SU-DHL-6 (cell line): ENCODE measurements at regions not wholly inside any gene's neighbourhood (a gene's known extent, or its start where the extent isn't known, plus 50 kb on each side); places are given as distances from the start of the nearest gene placed in this dataset.

ENCODE experiments used
- H2AFZ ChIP-seq: fragments of 200-600 bp; sonication (generic); 2 replicates; pipeline ENCODE4 v1.6.1; 2014; ENCODE audit warnings: low read depth, mild to moderate bottlenecking, moderate library complexity, mixed read lengths, antibody characterized with exemption, low read length; ENCODE audit not compliant: severe bottlenecking
- H3F3A ChIP-seq: fragments of 200-600 bp; shearing (Covaris generic); 2 replicates; pipeline ENCODE4 v1.6.0; 2016; ENCODE audit warnings: antibody characterized with exemption, mild to moderate bottlenecking; ENCODE audit not compliant: insufficient read depth
- H3K27ac ChIP-seq: fragments of 200-600 bp; sonication (generic); 2 replicates; pipeline ENCODE4 v1.5.1; 2016; ENCODE audit warnings: low read depth, mild to moderate bottlenecking, low read length, moderate library complexity, mixed read lengths
- H3K27me3 ChIP-seq: fragments of 200-600 bp; sonication (generic), shearing (Covaris generic); 2 replicates; pipeline ENCODE4 v1.6.0; 2014; ENCODE audit warnings: mild to moderate bottlenecking, low read length
- H3K36me3 ChIP-seq: fragments of 200-600 bp; sonication (generic); 2 replicates; pipeline ENCODE4 v1.6.1; 2014; ENCODE audit warnings: mild to moderate bottlenecking, low read length, mixed read lengths
- H3K4me2 ChIP-seq: fragments of 300-600, 200-600 bp; shearing (Covaris generic), sonication (generic); 2 replicates; pipeline ENCODE4 v1.6.0; 2014; ENCODE audit warnings: low read length, low read depth, mild to moderate bottlenecking; ENCODE audit not compliant: poor library complexity, severe bottlenecking
- H3K4me3 ChIP-seq: fragments of 200-600 bp; sonication (generic); 2 replicates; pipeline ENCODE4 v1.5.1; 2014; ENCODE audit warnings: antibody characterized with exemption, low read length, mild to moderate bottlenecking, mixed read lengths; ENCODE audit not compliant: insufficient read depth, poor library complexity, severe bottlenecking
- H3K79me2 ChIP-seq: fragments of 200-600 bp; sonication (generic); 2 replicates; pipeline ENCODE4 v1.6.1; 2014; ENCODE audit warnings: mild to moderate bottlenecking, low read length, moderate library complexity; ENCODE audit not compliant: insufficient read depth
- H3K9ac ChIP-seq: fragments of 200-600 bp; sonication (generic); 2 replicates; pipeline ENCODE4 v1.7.0; 2014; ENCODE audit warnings: mild to moderate bottlenecking, low read length
- H3K9me2 ChIP-seq: fragments of 200-600 bp; sonication (generic); replicated peaks from 2 replicates; pipeline ENCODE4 v1.6.1; 2014; ENCODE audit warnings: low read length; ENCODE audit not compliant: insufficient read depth
- H3K9me3 ChIP-seq: fragments of 200-600 bp; sonication (generic); 2 replicates; pipeline ENCODE4 v1.6.1; 2014; ENCODE audit warnings: low read length, mixed read lengths; ENCODE audit not compliant: insufficient read depth
- H4K20me1 ChIP-seq: fragments of 200-600 bp; sonication (generic); 2 replicates; pipeline ENCODE4 v1.6.1; 2014; ENCODE audit warnings: low read depth, mild to moderate bottlenecking, antibody characterized with exemption, low read length, moderate library complexity, mixed read lengths
- EZH2phosphoT487 ChIP-seq: fragments of 200-600 bp; sonication (generic), shearing (Covaris generic); conservative IDR thresholded peaks from 2 replicates; pipeline ENCODE4 v1.6.1; 2018; ENCODE audit warnings: mild to moderate bottlenecking, antibody characterized with exemption, low read length, moderate library complexity, mixed read lengths
- TF ChIP-seq, protein P1 (sequence below): fragments of 200-600 bp; sonication (generic); IDR thresholded peaks from one replicate; pipeline ENCODE4 v1.5.1; 2017; ENCODE audit warnings: antibody characterized with exemption, mild to moderate bottlenecking, low read length, moderate library complexity; ENCODE audit not compliant: insufficient read depth, poor library complexity, severe bottlenecking

DNA sequence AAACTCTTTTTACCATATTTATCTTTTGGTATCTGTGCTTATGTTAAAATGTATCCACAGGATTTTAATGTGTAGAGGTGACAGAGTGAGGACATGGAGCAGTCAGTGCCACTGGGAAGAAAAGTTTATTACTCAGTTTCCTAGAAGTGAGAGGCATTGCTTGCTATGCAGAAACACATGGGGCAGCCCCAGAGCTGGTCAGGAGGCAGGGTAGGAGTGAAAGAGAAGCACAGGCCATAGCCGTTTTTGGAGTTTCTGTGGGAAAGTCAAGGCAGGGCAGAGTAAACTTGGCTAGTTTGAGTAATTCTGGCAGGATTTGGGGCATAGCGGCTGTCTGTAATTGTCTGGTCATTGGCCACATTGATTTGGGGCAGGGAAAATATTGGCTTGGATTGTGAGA is 370.9 kb downstream of the FGF9 start:
- no peaks in the 10 kb centered on the region for H3K9me3 ChIP-seq
- no peak overlapping the region for H3K9ac ChIP-seq
- no peak overlapping the region for H3K4me3 ChIP-seq
- TF ChIP-seq, protein P1, sequence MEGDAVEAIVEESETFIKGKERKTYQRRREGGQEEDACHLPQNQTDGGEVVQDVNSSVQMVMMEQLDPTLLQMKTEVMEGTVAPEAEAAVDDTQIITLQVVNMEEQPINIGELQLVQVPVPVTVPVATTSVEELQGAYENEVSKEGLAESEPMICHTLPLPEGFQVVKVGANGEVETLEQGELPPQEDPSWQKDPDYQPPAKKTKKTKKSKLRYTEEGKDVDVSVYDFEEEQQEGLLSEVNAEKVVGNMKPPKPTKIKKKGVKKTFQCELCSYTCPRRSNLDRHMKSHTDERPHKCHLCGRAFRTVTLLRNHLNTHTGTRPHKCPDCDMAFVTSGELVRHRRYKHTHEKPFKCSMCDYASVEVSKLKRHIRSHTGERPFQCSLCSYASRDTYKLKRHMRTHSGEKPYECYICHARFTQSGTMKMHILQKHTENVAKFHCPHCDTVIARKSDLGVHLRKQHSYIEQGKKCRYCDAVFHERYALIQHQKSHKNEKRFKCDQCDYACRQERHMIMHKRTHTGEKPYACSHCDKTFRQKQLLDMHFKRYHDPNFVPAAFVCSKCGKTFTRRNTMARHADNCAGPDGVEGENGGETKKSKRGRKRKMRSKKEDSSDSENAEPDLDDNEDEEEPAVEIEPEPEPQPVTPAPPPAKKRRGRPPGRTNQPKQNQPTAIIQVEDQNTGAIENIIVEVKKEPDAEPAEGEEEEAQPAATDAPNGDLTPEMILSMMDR, result no peak
- no peak for TF ChIP-seq EZH2phosphoT487
- no peak overlapping the region for H3K27ac ChIP-seq
- H3F3A ChIP-seq, result no peaks in the 10 kb centered on the region
- no peak overlapping the region for H2AFZ ChIP-seq
- no peaks in the 10 kb centered on the region for H4K20me1 ChIP-seq
- no peaks in the 10 kb centered on the region for H3K36me3 ChIP-seq
- H3K4me2 ChIP-seq, result no peak overlapping the region
- H3K79me2 ChIP-seq, result no peaks in the 10 kb centered on the region
- H3K9me2 ChIP-seq, result no peaks in the 10 kb centered on the region
- H3K27me3 ChIP-seq, result no peaks in the 10 kb centered on the region

DNA sequence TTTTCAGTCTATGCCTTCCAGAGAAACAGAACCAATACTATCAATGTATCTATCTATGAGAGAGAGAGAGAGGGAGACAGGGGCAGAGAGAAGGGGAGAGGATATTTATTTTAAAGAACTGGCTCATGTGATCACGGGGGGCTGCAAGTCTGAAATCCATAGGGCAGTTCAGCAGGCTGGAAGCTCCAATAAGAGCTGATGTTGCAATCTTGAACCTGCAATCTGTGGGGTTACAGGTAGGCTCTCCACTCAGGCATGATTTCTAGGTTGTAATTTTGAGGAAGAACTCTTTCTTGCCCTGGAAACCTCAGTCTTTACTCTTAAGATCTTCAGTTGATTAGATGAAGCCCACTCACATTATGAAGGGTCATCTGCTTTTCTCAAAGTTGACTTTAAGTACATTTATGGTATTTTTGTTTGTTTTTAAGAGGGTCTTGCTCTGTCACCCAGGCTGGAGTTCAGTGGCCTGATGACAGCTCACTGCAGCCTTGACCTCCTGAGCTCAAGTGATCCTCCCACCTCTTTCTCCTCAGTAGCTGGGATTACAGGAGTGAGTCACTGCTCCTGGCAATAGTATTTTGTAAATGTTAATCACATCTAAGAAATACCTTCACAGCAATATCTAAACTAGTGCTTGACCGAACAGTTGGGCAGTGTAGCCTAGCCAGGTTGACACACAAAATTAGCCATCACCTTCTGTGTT is 376.4 kb downstream of the FGF9 start:
- no peaks in the 10 kb centered on the region for H3K9me2 ChIP-seq
- TF ChIP-seq EZH2phosphoT487, result no peak
- TF ChIP-seq, protein P1, result no peak
- no peak overlapping the region for H3K27ac ChIP-seq
- no peaks in the 10 kb centered on the region for H3K9me3 ChIP-seq
- no peak overlapping the region for H3K9ac ChIP-seq
- no peaks in the 10 kb centered on the region for H3K27me3 ChIP-seq
- no peaks in the 10 kb centered on the region for H3K79me2 ChIP-seq
- H3K4me2 ChIP-seq, result no peak overlapping the region
- no peaks in the 10 kb centered on the region for H3K36me3 ChIP-seq
- H3F3A ChIP-seq, result no peaks in the 10 kb centered on the region
- H2AFZ ChIP-seq, result no peak overlapping the region
- H3K4me3 ChIP-seq, result no peak overlapping the region
- H4K20me1 ChIP-seq, result no peaks in the 10 kb centered on the region

DNA sequence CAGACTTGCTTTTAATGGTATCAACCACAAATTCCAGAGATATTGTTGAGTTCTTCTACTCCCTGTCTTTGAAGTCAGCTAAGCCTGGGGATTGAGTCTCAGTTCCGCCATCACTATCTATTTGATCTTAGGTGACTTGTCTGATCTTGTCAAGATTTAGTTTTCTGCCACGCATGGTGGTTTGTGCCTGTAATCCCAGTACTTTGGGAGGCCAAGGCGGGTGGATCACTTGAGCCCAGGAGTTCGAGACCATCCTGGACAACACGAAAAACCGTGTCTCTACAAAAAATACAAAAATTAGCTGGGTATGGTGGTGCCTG is 376.9 kb downstream of the FGF9 start:
- TF ChIP-seq, protein P1, result no peak
- no peak for TF ChIP-seq EZH2phosphoT487
- Histone ChIP-seq H3K9me3 (no peaks in the 10 kb centered on the region), H3K27me3 (no peaks in the 10 kb centered on the region), H3K9ac (no peak overlapping the region), H2AFZ (no peak overlapping the region), H3K4me3 (no peak overlapping the region), H4K20me1 (no peaks in the 10 kb centered on the region), H3K27ac (no peak overlapping the region), H3F3A (no peaks in the 10 kb centered on the region), H3K79me2 (no peaks in the 10 kb centered on the region), H3K36me3 (no peaks in the 10 kb centered on the region), H3K4me2 (no peak overlapping the region), H3K9me2 (no peaks in the 10 kb centered on the region)
